ENCODE measurements at regions not wholly inside any gene's neighbourhood (a gene's known extent, or its start where the extent isn't known, plus 50 kb on each side); places are given as distances from the start of the nearest gene placed in this dataset.

DNA sequence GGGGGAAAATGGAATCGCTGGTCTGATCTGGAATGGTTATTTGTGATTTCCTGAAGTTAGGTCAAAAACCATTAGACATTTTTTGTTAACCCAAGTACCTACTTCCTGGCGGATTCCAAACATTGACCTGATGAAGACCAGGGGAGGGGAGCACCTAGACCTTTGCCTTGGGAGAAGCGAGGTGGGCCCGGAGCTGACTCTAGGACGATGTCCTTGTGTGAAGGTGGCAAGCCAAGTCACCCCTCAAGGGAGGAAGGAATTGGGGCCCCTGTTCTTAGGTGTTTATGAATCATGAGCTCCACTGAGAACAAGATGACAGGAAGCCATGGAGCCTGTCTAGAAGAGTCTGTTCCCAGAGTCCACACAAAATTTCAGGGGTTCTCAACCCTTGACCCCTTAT, 204.9 kb upstream of the FOXF1 start:
- no peaks in the 10 kb centered on the region for H4K20me1 ChIP-seq (ENCODE audit: control insufficient read depth, insufficient read depth, low read depth, low read length)
- no peak for TF ChIP-seq EZH2phosphoT487 (IDR thresholded peaks at IDR 0.05; ENCODE audit: borderline replicate concordance, low read length)
- TF ChIP-seq, protein P1, sequence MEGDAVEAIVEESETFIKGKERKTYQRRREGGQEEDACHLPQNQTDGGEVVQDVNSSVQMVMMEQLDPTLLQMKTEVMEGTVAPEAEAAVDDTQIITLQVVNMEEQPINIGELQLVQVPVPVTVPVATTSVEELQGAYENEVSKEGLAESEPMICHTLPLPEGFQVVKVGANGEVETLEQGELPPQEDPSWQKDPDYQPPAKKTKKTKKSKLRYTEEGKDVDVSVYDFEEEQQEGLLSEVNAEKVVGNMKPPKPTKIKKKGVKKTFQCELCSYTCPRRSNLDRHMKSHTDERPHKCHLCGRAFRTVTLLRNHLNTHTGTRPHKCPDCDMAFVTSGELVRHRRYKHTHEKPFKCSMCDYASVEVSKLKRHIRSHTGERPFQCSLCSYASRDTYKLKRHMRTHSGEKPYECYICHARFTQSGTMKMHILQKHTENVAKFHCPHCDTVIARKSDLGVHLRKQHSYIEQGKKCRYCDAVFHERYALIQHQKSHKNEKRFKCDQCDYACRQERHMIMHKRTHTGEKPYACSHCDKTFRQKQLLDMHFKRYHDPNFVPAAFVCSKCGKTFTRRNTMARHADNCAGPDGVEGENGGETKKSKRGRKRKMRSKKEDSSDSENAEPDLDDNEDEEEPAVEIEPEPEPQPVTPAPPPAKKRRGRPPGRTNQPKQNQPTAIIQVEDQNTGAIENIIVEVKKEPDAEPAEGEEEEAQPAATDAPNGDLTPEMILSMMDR (IDR thresholded peaks at IDR 0.05; ENCODE audit: low read depth, low read length, poor library complexity, severe bottlenecking) = no peak
- no peaks in the 10 kb centered on the region for H3F3A ChIP-seq (ENCODE audit: control insufficient read depth, insufficient read depth)
- no peak overlapping the region for H3K27ac ChIP-seq (ENCODE audit: low read depth, low read length)
- H3K36me3 ChIP-seq (ENCODE audit: control insufficient read depth, low read length) = no peaks in the 10 kb centered on the region
- H3K27me3 ChIP-seq (ENCODE audit: control insufficient read depth, low read length) = peaks cover 11% of the 10 kb centered on the region
- no peaks in the 10 kb centered on the region for H3K4me1 ChIP-seq (ENCODE audit: control insufficient read depth, low read length)
- H3K79me2 ChIP-seq (ENCODE audit: control insufficient read depth, low read length) = no peaks in the 10 kb centered on the region
- H3K4me2 ChIP-seq (ENCODE audit: low read length) = no peak overlapping the region
- H3K9me3 ChIP-seq (ENCODE audit: control insufficient read depth, insufficient read depth, low read length) = no peaks in the 10 kb centered on the region
- no peak overlapping the region for H3K4me3 ChIP-seq (ENCODE audit: low read length)
- H3K9me2 ChIP-seq (replicated peaks; ENCODE audit: control insufficient read depth, low read length) = no peaks in the 10 kb centered on the region

DNA sequence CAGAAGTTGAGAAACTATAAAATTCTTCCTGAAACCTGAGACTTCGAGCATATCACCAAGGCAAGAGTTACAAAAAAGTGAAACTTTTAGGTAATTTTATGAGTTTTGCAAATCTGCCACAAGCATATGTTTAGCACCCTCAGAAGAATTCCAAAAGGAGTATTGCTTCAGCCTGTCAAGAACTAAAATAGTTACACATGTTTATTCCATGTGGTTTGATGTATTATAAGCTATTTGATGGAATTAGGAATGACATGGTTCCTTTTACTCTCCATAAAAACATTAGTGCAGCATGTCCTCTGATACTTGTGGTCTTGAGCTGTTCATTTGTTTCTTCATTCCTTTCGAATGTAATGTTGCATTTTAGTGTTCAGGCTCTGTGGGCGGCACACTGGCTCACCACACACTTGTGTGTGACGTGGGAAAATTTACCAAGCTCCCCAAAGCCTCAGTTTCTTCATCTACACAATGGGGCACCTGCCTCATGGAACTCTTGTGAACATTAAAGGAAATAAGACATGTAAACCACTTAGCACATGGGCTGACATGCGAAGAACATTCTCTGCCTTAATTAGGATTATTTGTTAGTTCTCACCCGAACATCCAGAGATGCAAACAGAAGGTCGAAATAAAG, 204.2 kb upstream of the FOXF1 start:
- no peaks in the 10 kb centered on the region for H3K79me2 ChIP-seq (ENCODE audit: control insufficient read depth, low read length)
- no peaks in the 10 kb centered on the region for H3K36me3 ChIP-seq (ENCODE audit: control insufficient read depth, low read length)
- H3K4me2 ChIP-seq (ENCODE audit: low read length) = no peak overlapping the region
- no peaks in the 10 kb centered on the region for H3K4me1 ChIP-seq (ENCODE audit: control insufficient read depth, low read length)
- no peak for TF ChIP-seq EZH2phosphoT487 (IDR thresholded peaks at IDR 0.05; ENCODE audit: borderline replicate concordance, low read length)
- TF ChIP-seq, protein P1 (IDR thresholded peaks at IDR 0.05; ENCODE audit: low read depth, low read length, poor library complexity, severe bottlenecking) = no peak
- no peaks in the 10 kb centered on the region for H3F3A ChIP-seq (ENCODE audit: control insufficient read depth, insufficient read depth)
- no peaks in the 10 kb centered on the region for H4K20me1 ChIP-seq (ENCODE audit: control insufficient read depth, insufficient read depth, low read depth, low read length)
- peaks cover 7% of the 10 kb centered on the region for H3K27me3 ChIP-seq (ENCODE audit: control insufficient read depth, low read length)
- no peak overlapping the region for H3K4me3 ChIP-seq (ENCODE audit: low read length)
- H3K9me2 ChIP-seq (replicated peaks; ENCODE audit: control insufficient read depth, low read length) = no peaks in the 10 kb centered on the region
- no peaks in the 10 kb centered on the region for H3K9me3 ChIP-seq (ENCODE audit: control insufficient read depth, insufficient read depth, low read length)
- no peak overlapping the region for H3K27ac ChIP-seq (ENCODE audit: low read depth, low read length)

DNA sequence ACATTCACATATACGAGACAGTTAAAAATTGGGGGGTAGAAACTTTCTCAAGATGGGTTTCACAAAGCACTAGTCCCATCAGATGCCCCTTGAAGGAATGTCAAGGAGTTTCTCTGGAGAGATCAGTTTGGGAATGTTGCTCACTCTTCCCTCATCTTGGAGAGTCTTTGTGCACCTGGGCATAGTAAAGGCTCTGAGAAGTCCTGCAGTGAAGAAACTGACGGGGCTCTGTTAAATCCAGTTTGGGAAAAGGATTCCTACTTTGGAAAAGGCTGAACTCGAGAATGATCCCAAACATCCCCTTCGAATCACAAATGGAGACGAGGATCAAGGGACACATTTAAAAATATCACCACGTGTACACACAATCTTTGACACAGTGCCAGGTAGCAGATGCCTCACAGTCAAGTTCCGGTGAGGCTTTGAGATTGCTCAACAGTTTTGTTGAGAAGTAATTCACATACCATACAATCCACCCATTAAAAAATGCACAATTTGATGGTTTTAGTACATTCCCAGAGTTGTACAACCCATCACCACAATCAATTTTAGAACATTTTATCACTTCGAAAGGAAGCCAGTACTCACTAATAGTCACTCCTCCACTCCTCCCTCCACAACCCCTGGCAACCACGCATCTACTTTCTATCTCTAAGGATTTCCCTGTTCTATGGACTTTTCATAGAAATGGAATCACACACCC, 203.4 kb upstream of the FOXF1 start:
- Histone ChIP-seq H3K9me3 (ENCODE audit: control insufficient read depth, insufficient read depth, low read length) (no peaks in the 10 kb centered on the region), H3K4me3 (ENCODE audit: low read length) (no peak overlapping the region), H3K79me2 (ENCODE audit: control insufficient read depth, low read length) (no peaks in the 10 kb centered on the region), H3K27me3 (ENCODE audit: control insufficient read depth, low read length) (peaks cover 5% of the 10 kb centered on the region; the same call in 1 of the 2 replicates), H3F3A (ENCODE audit: control insufficient read depth, insufficient read depth) (no peaks in the 10 kb centered on the region), H3K4me2 (ENCODE audit: low read length) (no peak overlapping the region), H3K36me3 (ENCODE audit: control insufficient read depth, low read length) (no peaks in the 10 kb centered on the region), H3K9me2 (replicated peaks; ENCODE audit: control insufficient read depth, low read length) (no peaks in the 10 kb centered on the region), H3K27ac (ENCODE audit: low read depth, low read length) (no peak overlapping the region), H4K20me1 (ENCODE audit: control insufficient read depth, insufficient read depth, low read depth, low read length) (no peaks in the 10 kb centered on the region), H3K4me1 (ENCODE audit: control insufficient read depth, low read length) (no peaks in the 10 kb centered on the region)
- TF ChIP-seq, protein P1 (IDR thresholded peaks at IDR 0.05; ENCODE audit: low read depth, low read length, poor library complexity, severe bottlenecking) = no peak
- TF ChIP-seq EZH2phosphoT487 (IDR thresholded peaks at IDR 0.05; ENCODE audit: borderline replicate concordance, low read length) = no peak

Data from DOHH2 (cell line).